B cell (primary cell): ENCODE measurements at regions not wholly inside any gene's neighbourhood (a gene's known extent, or its start where the extent isn't known, plus 50 kb on each side); places are given as distances from the start of the nearest gene placed in this dataset.

Source experiments
- ATAC-seq: fragments of 200-7000 bp; cut with Tn5 transposase; one replicate; pipeline ENCODE4 v1.10.0; 2021; ENCODE audit warnings: low read depth, mild to moderate bottlenecking, moderate number of reproducible peaks, moderate library complexity
- CTCF ChIA-PET: fragments of 350-600 bp; sonication (Branson Sonifier 250); formaldehyde crosslinking; loops from one replicate; lab custom pipeline; 2021; ENCODE audit warnings: antibody characterized with exemption, inconsistent platforms; lab: Charles Lee
- POLR2A ChIA-PET: fragments of 350-600 bp; sonication (Branson Sonifier 250); formaldehyde crosslinking; loops from one replicate; lab custom pipeline; 2021; ENCODE audit warnings: antibody characterized with exemption; lab: Charles Lee
- DNase-seq: peaks from one replicate; pipeline ENCODE4 v3.0.0; 2013
- H2AFZ ChIP-seq: 2 replicates; pipeline ENCODE4 v1.6.1; 2012; ENCODE audit warnings: mild to moderate bottlenecking, low read depth, low read length; ENCODE audit not compliant: insufficient read depth, poor library complexity, severe bottlenecking
- H3K27ac ChIP-seq, 2 donors: 1 replicate in 1 of 2; 2 replicates in 1 of 2; pipeline ENCODE4 v1.5.1; 2012 to 2013; ENCODE audit warnings: low read length in 2 of 2, mild to moderate bottlenecking in 2 of 2, moderate library complexity in 1 of 2
- H3K27me3 ChIP-seq, 4 experiments: fragments of 200-600 bp in 1 of 4; sonication (generic) in 1 of 4; replicated peaks in 1 of 4; 1 replicate in 2 of 4; 2 replicates in 2 of 4; pipeline versions ENCODE4 v1.6.1 to v1.7.0; 2013 to 2016; ENCODE audit warnings: low read length in 3 of 4, mild to moderate bottlenecking in 2 of 4, mixed read lengths in 1 of 4, moderate library complexity in 1 of 4; ENCODE audit not compliant: insufficient read depth in 4 of 4, control insufficient read depth in 3 of 4; ENCODE audit errors: control extremely low read depth in 1 of 4
- H3K36me3 ChIP-seq, 2 experiments: replicated peaks in 1 of 2; 1 replicate in 1 of 2; 2 replicates in 1 of 2; pipeline versions ENCODE4 v1.6.1 to v1.7.1; 2013; ENCODE audit warnings: low read length in 1 of 2; ENCODE audit not compliant: insufficient read depth in 2 of 2, control insufficient read depth in 1 of 2; ENCODE audit errors: control extremely low read depth in 1 of 2, extremely low read depth in 1 of 2
- H3K4me1 ChIP-seq, 2 donors: fragments of 200-600 bp in 1 of 2; sonication (generic) in 1 of 2; 1 replicate in 1 of 2; 2 replicates in 1 of 2; pipeline versions ENCODE4 v1.5.1 to v1.6.1; 2013 to 2017; ENCODE audit warnings: low read length in 2 of 2; ENCODE audit not compliant: control insufficient read depth in 2 of 2, insufficient read depth in 2 of 2
- H3K4me2 ChIP-seq: replicated peaks from 2 replicates; pipeline ENCODE3; 2012; ENCODE audit warnings: mild to moderate bottlenecking, low read depth, low read length; ENCODE audit not compliant: poor library complexity, severe bottlenecking
- H3K4me3 ChIP-seq, 5 experiments: fragments of 200-600 bp in 1 of 5; sonication (generic) in 1 of 5; 1 replicate in 3 of 5; 2 replicates in 2 of 5; pipeline versions ENCODE4 v1.5.1 to v1.7.0; 2011 to 2016; ENCODE audit warnings: low read length in 4 of 5, mild to moderate bottlenecking in 4 of 5, low read depth in 2 of 5, control low read depth in 1 of 5, moderate library complexity in 1 of 5; ENCODE audit not compliant: insufficient read depth in 1 of 5; ENCODE audit errors: control extremely low read depth in 1 of 5, extremely low read depth in 1 of 5
- H3K79me2 ChIP-seq: fragments of 200-600 bp; sonication (generic); one replicate; pipeline ENCODE4 v1.6.0; 2016; ENCODE audit warnings: low read length; ENCODE audit not compliant: control insufficient read depth, insufficient read depth
- H3K9ac ChIP-seq: fragments of 200-600 bp; sonication (generic); 2 replicates; pipeline ENCODE4 v1.6.1; 2017; ENCODE audit warnings: mild to moderate bottlenecking, low read length, moderate library complexity
- H3K9me3 ChIP-seq, 3 donors: one replicate each; pipeline versions ENCODE4 v1.6.1 to v1.7.1; 2013; ENCODE audit warnings: low read length in 2 of 3; ENCODE audit not compliant: control insufficient read depth in 2 of 3, insufficient read depth in 1 of 3; ENCODE audit errors: control extremely low read depth in 1 of 3
- H4K20me1 ChIP-seq: 2 replicates; pipeline ENCODE4 v1.6.0; 2012; ENCODE audit warnings: mild to moderate bottlenecking, low read length; ENCODE audit not compliant: insufficient read depth, control insufficient read depth, poor library complexity, severe bottlenecking
- H3K27ac Mint-ChIP-seq: one replicate; pipeline ENCODE4 v1.8.0; 2021; ENCODE audit warnings: mixed read lengths
- H3K27me3 Mint-ChIP-seq: one replicate; pipeline ENCODE4 v1.8.0; 2021; ENCODE audit warnings: mixed read lengths
- H3K4me1 Mint-ChIP-seq: one replicate; pipeline ENCODE4 v1.8.0; 2021; ENCODE audit warnings: mixed read lengths
- H3K4me3 Mint-ChIP-seq: one replicate; pipeline ENCODE4 v1.8.0; 2021; ENCODE audit warnings: mixed read lengths
- H3K9me3 Mint-ChIP-seq: one replicate; pipeline ENCODE4 v1.8.0; 2022; ENCODE audit warnings: mixed read lengths; ENCODE audit not compliant: insufficient read depth
- CTCF ChIP-seq: fragments of 200-600 bp; IDR thresholded peaks from one replicate; pipeline ENCODE4 v1.8.0; 2022; ENCODE audit warnings: antibody characterized with exemption, mild to moderate bottlenecking
- EZH2 ChIP-seq: IDR thresholded peaks from 2 replicates; pipeline ENCODE4 v1.6.1; 2012; ENCODE audit warnings: borderline replicate concordance, low read depth, mild to moderate bottlenecking, moderate library complexity, low read length; ENCODE audit not compliant: insufficient read depth, poor library complexity, severe bottlenecking
- WGBS: methylation state at CpG from one replicate; pipeline ENCODE4 v1.1.5; 2013; ENCODE audit warnings: missing lambda C conversion rate; ENCODE audit not compliant: insufficient coverage; 5-methylcytosine and 5-hydroxymethylcytosine counted together
- intact Hi-C: fragments of 100-400 bp; cut with micrococcal nuclease; formaldehyde crosslinking; loops from one replicate; pipeline ENCODE4 v1.10.0; 2022

- no peaks in the 10 kb centered on the region for H3K9me3 Mint-ChIP-seq
- POLR2A ChIA-PET: no interaction called here
- ATAC-seq (no peak), DNase-seq (no peak)
- Histone ChIP-seq H2AFZ (no peak overlapping the region), H3K9ac (no peak overlapping the region), H3K4me1 (no peaks in the 10 kb centered on the region), H3K9me3 (no peaks in the 10 kb centered on the region), H3K27ac (no peak overlapping the region), H4K20me1 (no peaks in the 10 kb centered on the region), H3K79me2 (no peaks in the 10 kb centered on the region), H3K27me3 (no peaks in the 10 kb centered on the region), H3K4me2 (no peak overlapping the region), H3K36me3 (no peaks in the 10 kb centered on the region), H3K4me3 (no peak overlapping the region)
- no peak overlapping the region for H3K27ac Mint-ChIP-seq
- intact Hi-C loops: no loop called here
- no peak for TF ChIP-seq EZH2
- no peak for TF ChIP-seq CTCF
- H3K27me3 Mint-ChIP-seq: no peaks in the 10 kb centered on the region
- no CpG with 5 or more reads among the region's 1 CpG for WGBS
- no peaks in the 10 kb centered on the region for H3K4me1 Mint-ChIP-seq
- CTCF ChIA-PET: interaction anchor here (0.7 kb wide), 1 partner anchor 444 kb away, joined by 3 read pairs; no protein-coding TSS in a partner anchor
- H3K4me3 Mint-ChIP-seq: no peak overlapping the region
Measured at GRCh38 chr5:101385276-101385675, 482.2 kb upstream of the ST8SIA4 start.

GRCh38 chr5:101370181-101370580 is 467.1 kb upstream of the ST8SIA4 start:
- Histone ChIP-seq H3K4me2 (no peak overlapping the region), H3K79me2 (no peaks in the 10 kb centered on the region), H3K9me3 (no peaks in the 10 kb centered on the region), H3K4me1 (no peaks in the 10 kb centered on the region), H3K27ac (no peak overlapping the region), H3K36me3 (no peaks in the 10 kb centered on the region), H4K20me1 (no peaks in the 10 kb centered on the region), H2AFZ (no peak overlapping the region), H3K4me3 (no peak overlapping the region), H3K27me3 (no peaks in the 10 kb centered on the region), H3K9ac (no peak overlapping the region)
- Mint-ChIP-seq H3K27me3 (no peaks in the 10 kb centered on the region), H3K27ac (no peak overlapping the region), H3K4me1 (no peaks in the 10 kb centered on the region), H3K4me3 (no peak overlapping the region), H3K9me3 (no peaks in the 10 kb centered on the region)
- ChIA-PET CTCF (no interaction called here), POLR2A (no interaction called here)
- ATAC-seq (no peak), DNase-seq (no peak)
- intact Hi-C loops: no loop called here
- no peak for TF ChIP-seq EZH2
- TF ChIP-seq CTCF: no peak
- WGBS: 50% methylated on average over 2 of the region's 8 CpGs
